CD1c-positive myeloid dendritic cell (primary cell): ENCODE measurements at regions not wholly inside any gene's neighbourhood (a gene's known extent, or its start where the extent isn't known, plus 50 kb on each side); places are given as distances from the start of the nearest gene placed in this dataset.

Source experiments
- DNase-seq: peaks from one replicate; pipeline ENCODE4 v3.0.0-alpha.2; 2016; ENCODE audit errors: extremely low spot score

DNA sequence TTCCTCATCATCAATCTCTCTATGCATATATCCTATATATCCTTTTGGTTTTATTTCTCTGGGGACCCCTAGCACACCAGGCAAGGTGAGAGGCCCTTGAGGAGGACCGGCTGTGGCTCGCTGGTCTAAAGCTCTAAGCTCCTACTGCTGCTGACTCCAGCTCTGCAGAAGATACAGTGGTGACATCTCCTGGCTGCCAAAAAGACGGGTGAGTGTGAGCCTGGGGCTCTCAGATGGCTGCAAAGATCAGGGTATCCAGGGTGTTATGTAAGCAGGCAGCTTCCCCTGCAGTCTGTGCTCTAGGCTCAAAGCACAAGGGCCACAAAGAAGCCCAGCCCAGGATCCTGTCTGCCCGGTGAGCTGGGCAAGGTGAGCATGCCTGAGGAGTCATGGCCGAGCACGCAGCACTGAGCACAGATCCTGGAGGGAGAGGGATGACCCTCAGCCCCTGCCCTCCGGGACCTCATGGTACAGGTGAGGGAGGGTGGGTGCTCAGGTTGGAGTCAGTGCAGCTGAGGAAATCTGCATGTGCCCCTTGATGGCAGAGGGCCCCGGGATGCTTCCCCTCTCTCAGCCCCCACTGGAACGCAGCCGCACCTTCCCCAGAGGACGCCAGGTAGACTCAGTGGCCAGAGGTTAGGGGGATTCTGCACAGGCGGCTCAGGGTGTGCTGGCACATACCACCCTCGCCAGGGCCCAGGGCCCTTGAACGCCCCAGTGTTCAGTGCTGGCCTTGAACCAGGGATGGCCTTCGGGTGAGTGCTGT is 95.4 kb upstream of the INSIG1 start:
- no peak for DNase-seq

GRCh38 chr7:155203059-155203881 is 94.4 kb upstream of the INSIG1 start:
- DNase-seq = no peak

- no peak for DNase-seq
Measured at GRCh38 chr7:155203882-155204691, 93.6 kb upstream of the INSIG1 start.

- DNase-seq = no peak
Measured at GRCh38 chr7:155204744-155205367, 92.8 kb upstream of the INSIG1 start.

GRCh38 chr7:155205368-155206317 is 92.0 kb upstream of the INSIG1 start:
- peak; percentile 98 for DNase-seq

DNA sequence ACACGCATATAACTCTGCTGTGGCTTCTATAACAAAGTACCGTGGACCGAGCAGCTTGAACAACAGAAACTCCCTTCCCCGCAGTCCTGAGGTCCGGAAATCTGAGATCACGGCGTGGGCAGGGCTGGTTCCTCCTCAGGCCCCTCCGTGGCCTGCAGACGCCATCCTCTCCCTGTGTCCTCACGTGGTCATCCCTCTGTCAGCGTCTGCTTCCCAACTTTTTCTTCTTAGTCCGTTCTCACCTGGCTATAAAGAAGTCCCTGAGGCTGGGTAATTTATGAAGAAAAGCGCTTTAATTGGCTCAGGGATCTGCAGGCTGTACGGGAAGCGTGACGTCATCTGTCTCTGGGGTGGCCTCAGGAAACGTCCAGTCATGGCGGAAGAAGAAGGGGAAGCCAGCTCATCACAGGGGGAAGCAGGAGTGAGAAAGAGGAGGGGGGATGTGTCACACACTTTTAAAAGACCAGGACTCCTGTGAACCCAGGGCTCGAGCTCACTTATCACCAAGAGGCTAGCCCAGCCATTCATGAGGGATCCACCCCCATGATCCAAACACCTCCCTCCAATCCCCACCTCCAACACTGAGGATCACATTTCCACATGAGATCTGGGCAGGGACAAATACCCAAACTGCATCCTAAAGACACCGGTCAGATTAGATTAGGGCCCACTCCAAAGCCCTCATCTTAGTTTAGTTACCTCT is 91.2 kb upstream of the INSIG1 start:
- DNase-seq = peak; percentile 96

GRCh38 chr7:155207326-155208002 is 90.2 kb upstream of the INSIG1 start:
- DNase-seq = no peak

- peak; percentile 47 for DNase-seq
Measured at GRCh38 chr7:155208681-155209477, 88.8 kb upstream of the INSIG1 start.

DNA sequence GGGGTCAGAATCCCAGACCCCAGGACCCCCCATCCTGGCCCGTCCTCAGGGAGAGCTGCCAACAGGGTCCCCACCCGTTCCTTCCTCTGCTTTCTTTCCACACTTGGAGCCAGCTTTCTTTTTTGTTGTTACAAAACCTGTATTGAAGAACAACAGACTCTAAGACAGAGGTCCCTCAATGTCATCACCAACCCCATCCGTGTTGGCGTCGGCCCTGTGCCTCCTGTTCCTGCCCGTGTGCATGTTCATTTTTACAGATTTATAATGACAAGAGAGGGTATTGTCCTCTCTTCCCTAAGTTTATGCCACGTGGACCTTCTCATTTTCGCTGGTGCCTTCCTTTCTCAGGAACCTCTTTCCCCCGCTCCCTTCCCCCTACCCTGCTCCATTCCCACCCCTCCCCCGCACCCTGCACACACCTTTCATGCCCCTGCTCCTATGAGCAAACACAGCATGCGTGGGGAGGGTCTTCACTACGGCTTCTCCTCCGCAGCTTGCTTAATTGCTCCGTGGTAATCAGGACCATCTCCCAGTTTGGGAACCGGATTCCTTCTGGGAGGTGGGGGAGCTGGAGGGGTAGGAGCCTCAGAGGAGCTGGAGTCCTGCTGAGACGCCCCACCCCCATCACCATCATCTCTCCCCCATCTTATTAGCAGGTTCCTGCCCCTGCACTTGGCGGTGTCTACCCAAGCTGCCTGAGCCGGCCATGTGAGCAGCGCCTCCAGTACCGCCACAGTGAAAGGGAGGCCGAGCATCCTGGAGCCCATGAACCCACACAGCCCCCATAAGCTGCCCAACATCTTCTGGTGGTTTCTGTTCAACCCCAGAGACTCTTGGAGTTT is 88.0 kb upstream of the INSIG1 start:
- no peak for DNase-seq

DNA sequence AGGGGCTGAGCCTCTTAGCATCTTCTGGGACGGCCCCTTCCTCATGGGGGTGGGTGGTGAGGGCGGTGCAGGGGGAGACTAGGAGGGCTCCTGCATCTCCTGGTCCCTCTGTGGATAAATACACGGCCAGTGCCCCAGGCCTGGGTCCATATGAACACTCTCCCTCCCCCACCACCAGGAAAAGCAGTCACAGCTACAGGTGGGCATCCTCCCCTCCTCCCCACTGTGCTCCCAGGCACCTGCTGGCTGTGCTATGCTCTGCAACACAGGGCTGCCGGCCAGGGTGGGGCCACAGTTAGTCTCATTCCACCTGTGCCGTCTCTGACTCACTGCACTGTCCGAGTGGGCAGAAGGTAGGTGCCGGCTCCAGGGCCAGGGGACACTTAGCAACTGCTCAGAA is 87.3 kb upstream of the INSIG1 start:
- DNase-seq = no peak

DNA sequence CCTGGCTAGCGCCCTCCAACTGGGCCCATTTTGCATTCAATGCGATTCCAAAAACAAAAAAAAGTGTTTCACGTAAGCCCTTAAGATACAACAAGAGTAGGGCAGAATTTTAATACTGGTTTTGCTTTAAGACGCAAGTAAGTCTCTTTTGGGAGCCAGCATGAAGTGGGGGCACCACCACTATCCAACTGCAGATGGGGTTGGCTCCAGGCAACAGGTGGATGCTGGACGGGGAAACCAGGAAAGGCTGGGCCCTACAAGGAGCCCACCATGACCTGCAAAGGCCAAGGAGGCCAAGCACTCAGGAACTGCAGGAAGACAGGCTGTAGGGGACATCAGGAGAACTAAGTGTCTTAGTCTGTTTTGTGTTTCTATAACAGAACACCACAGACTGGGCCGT is 86.5 kb upstream of the INSIG1 start:
- DNase-seq = no peak

- no peak for DNase-seq
Measured at GRCh38 chr7:155211761-155212160, 85.9 kb upstream of the INSIG1 start.

DNA sequence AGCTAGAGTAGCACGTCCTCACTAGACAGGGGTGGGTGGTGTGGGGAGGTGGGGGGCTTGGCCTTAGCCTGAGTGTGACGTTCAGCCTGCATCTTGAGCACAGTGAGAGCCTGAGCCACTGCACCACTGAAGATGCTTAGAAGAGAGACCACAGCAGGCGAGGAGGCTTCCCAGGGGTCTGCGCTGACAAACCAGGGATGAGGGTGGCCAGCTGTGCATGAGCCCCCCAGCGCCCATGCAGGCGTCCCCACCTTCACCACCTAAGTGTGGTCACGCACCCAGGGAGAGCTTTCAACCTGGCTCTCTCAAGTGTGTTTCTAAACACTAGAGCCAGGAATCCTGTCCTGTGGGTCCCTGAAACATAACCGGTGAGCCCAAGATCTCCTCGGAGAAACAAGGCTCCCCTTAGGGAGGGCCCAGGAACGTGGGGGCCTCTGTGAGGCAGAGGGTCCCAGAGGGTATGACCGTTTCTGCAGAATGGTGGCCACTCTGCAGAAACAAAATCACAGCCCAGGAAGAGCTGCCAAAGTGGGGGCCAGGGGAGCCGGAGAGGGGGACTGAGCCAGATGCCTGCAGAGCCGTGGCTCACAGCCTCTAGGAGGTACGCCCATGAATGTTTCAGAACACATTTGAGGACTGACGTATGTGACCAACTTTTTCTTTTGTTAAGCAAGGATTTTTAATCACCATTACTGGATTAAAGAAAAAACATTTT is 85.2 kb upstream of the INSIG1 start:
- no peak for DNase-seq

DNA sequence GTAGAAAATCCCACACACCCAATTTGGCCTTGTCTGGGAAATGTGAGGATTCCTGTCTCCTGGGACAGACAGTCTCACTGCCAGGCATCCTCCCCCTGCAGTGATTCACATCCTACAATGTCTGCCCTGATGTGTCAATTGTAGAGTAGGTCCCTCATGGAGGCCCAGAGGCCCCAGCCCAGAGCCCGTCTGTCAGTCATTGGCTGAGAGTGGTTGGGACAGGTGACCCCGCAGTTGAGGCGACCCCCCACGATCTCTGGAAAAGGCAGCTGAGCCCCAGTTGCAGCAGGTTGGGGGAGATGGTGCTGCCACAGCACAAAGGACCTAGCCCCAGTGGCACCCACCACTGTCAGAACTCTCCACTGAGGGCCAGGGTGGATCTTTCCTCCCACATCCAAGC is 84.3 kb upstream of the INSIG1 start:
- DNase-seq = no peak

- no peak for DNase-seq
Measured at GRCh38 chr7:155213955-155214740, 83.5 kb upstream of the INSIG1 start.
